ENCODE measurements at regions not wholly inside any gene's neighbourhood (a gene's known extent, or its start where the extent isn't known, plus 50 kb on each side); places are given as distances from the start of the nearest gene placed in this dataset.

DNA sequence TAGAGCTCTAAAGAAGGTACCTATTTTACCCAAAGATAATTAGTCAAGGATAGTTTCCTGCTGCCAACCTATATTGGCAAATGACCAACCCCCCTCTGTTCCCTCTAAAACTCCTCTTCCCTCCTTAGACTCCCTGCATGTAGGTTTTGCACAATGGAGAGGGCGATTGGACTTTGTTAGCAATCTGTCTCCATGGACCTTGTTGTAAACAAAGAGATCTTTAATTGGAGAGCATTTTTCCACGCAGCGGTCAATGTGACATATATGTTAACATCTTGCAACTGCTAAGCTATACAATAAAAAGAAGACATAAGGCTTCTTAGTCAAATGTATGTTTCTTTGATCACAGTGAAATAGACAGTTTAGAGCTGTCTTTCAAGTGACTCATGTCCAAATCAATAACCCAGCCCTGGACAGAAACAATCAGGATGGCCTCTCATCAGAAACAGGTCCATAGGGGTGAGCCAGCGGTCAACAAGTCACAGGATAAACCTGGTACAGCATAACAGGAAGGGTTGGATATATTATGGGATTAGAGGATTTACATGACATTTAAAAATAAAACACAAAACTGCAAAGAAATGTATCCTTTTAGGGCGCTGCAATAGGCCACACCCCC, 69.7 kb upstream of the UBL3 start:
- Histone ChIP-seq H3K14ac (ENCODE audit: insufficient read length) (no peak overlapping the region), H3K27ac (ENCODE audit: low read depth, low read length) (no peak overlapping the region), H3K36me3 (ENCODE audit: control insufficient read depth in 2 of 4, insufficient read depth in 4 of 4, low read length in 3 of 4) (no peaks in the 10 kb centered on the region), H2BK20ac (ENCODE audit: low read length) (no peak overlapping the region), H3K56ac (replicated peaks; ENCODE audit: insufficient read length, low read depth, low read length) (no peak overlapping the region), H2AFZ (ENCODE audit: low read length) (no peak overlapping the region), H3K79me2 (ENCODE audit: control insufficient read depth in 1 of 2, insufficient read depth in 2 of 2, low read length in 2 of 2) (no peaks in the 10 kb centered on the region), H3K23me2 (ENCODE audit: low read depth, low read length) (no peaks in the 10 kb centered on the region), H3K4me3 (ENCODE audit: extremely low read depth in 1 of 4, insufficient read depth in 2 of 4, low read depth in 3 of 4, low read length in 4 of 4) (no peak overlapping the region), H3K9me3 (ENCODE audit: insufficient read depth in 2 of 2, low read depth in 1 of 2, low read length in 1 of 2) (no peaks in the 10 kb centered on the region), H3K27me3 (replicated peaks in 1 of 4; ENCODE audit: control insufficient read depth in 3 of 4, extremely low read depth in 1 of 4, insufficient read depth in 3 of 4, low read length in 3 of 4) (peaks cover 0 to 7% (median 3%) of the 10 kb centered on the region in 4 experiments; a peak in 3 of 7 replicates), H3K4me2 (ENCODE audit: insufficient read depth in 1 of 2, low read depth in 2 of 2, low read length in 2 of 2) (no peak overlapping the region), H3K4me1 (replicated peaks in 1 of 4; ENCODE audit: control insufficient read depth in 3 of 4, insufficient read depth in 4 of 4, low read length in 3 of 4) (peaks cover 0 to 5% (median 4%) of the 10 kb centered on the region in 4 experiments; a peak in 5 of 7 replicates), H4K8ac (ENCODE audit: extremely low read depth, insufficient read depth, low read length) (no peak overlapping the region), H3K79me1 (ENCODE audit: low read depth, low read length) (no peaks in the 10 kb centered on the region), H4K20me1 (replicated peaks in 1 of 2; ENCODE audit: control insufficient read depth in 1 of 2, insufficient read depth in 2 of 2, low read length in 2 of 2) (no peaks in the 10 kb centered on the region), H3K18ac (ENCODE audit: extremely low read depth, low read length) (no peak overlapping the region), H3K9ac (replicated peaks in 1 of 4; ENCODE audit: extremely low read depth in 1 of 4, low read depth in 3 of 4, low read length in 3 of 4) (no peak overlapping the region), H3K23ac (ENCODE audit: insufficient read length) (no peak overlapping the region), H2BK12ac (ENCODE audit: low read depth, low read length) (no peak overlapping the region), H4K91ac (replicated peaks; ENCODE audit: insufficient read length, low read length) (no peak overlapping the region), H2BK5ac (ENCODE audit: low read depth, low read length) (no peak overlapping the region), H2BK15ac (ENCODE audit: low read length) (no peak overlapping the region), H2BK120ac (replicated peaks; ENCODE audit: low read depth, low read length) (no peak overlapping the region), H2AK5ac (ENCODE audit: low read depth, low read length) (no peak overlapping the region), H3K4ac (replicated peaks; ENCODE audit: insufficient read length, low read depth, low read length) (no peak overlapping the region), H4K5ac (ENCODE audit: insufficient read length, low read depth, low read length) (no peak overlapping the region)
- FAIRE-seq (no peak), DNase-seq (ENCODE audit: low read depth in 1 of 2, low spot score in 2 of 2) (no peak)
- ChIA-PET CTCF (ENCODE audit: partially characterized antibody) (interaction anchor here (1.1 to 7.1 kb wide), 6 partner anchors 8 to 150 kb away, joined by 3 to 97 read pairs (median 7); no protein-coding TSS in a partner anchor), POLR2A (ENCODE audit: partially characterized antibody) (interaction anchor here (0.6 kb wide), 1 partner anchor 903 kb away, joined by 3 read pairs; no protein-coding TSS in a partner anchor)
- TF ChIP-seq BRCA1 (IDR thresholded peaks at IDR 0.05; ENCODE audit: low read depth, low read length) (no peak), TAF1 (IDR thresholded peaks at IDR 0.05; ENCODE audit: low read depth, low read length) (no peak), CHD1 (IDR thresholded peaks at IDR 0.05; ENCODE audit: low read depth, low read length) (no peak), CHD2 (IDR thresholded peaks at IDR 0.05; ENCODE audit: low read length) (no peak), EGR1 (IDR thresholded peaks at IDR 0.05; ENCODE audit: borderline replicate concordance, low read depth, low read length) (no peak), RAD21 (IDR thresholded peaks at IDR 0.05 in 1 of 2, conservative IDR thresholded peaks at IDR 0.05 in 1 of 2; ENCODE audit: low read depth in 2 of 2, low read length in 2 of 2) (no peak), GTF2F1 (IDR thresholded peaks at IDR 0.05; ENCODE audit: borderline replicate concordance, low read depth, low read length) (no peak), POLR2A (IDR thresholded peaks at IDR 0.05; ENCODE audit: control extremely low read depth in 1 of 2, low read depth in 2 of 2, low read length in 2 of 2) (no peak)
- 72% methylated on average over 5 of the region's 5 CpGs; no CpG with 5 or more reads in 1 of the 2 experiments for WGBS, 2 experiments (ENCODE audit: extremely low coverage in 1 of 2, insufficient coverage in 1 of 2, insufficient read length in 1 of 2, insufficient replicate concordance in 2 of 2, low coverage in 1 of 2, low lambda C conversion rate in 2 of 2, missing lambda C conversion rate in 1 of 2)
